ENCODE measurements at regions not wholly inside any gene's neighbourhood (a gene's known extent, or its start where the extent isn't known, plus 50 kb on each side); places are given as distances from the start of the nearest gene placed in this dataset.

GRCh38 chr6:95294043-95294442 is 283.3 kb upstream of the MANEA start:
- no peaks in the 10 kb centered on the region for H3K9me3 Mint-ChIP-seq (ENCODE audit: unreplicated experiment)
- intact Hi-C loops (cut with micrococcal nuclease): no loop called here
- no peak overlapping the region for H3K4me3 Mint-ChIP-seq (ENCODE audit: unreplicated experiment)
- TF ChIP-seq, protein P1, sequence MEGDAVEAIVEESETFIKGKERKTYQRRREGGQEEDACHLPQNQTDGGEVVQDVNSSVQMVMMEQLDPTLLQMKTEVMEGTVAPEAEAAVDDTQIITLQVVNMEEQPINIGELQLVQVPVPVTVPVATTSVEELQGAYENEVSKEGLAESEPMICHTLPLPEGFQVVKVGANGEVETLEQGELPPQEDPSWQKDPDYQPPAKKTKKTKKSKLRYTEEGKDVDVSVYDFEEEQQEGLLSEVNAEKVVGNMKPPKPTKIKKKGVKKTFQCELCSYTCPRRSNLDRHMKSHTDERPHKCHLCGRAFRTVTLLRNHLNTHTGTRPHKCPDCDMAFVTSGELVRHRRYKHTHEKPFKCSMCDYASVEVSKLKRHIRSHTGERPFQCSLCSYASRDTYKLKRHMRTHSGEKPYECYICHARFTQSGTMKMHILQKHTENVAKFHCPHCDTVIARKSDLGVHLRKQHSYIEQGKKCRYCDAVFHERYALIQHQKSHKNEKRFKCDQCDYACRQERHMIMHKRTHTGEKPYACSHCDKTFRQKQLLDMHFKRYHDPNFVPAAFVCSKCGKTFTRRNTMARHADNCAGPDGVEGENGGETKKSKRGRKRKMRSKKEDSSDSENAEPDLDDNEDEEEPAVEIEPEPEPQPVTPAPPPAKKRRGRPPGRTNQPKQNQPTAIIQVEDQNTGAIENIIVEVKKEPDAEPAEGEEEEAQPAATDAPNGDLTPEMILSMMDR (IDR thresholded peaks at IDR 0.05; ENCODE audit: unreplicated experiment): no peak
- ChIA-PET POLR2A (no interaction called here), CTCF (interaction anchor here (1.0 kb wide), 1 partner anchor 12 kb away, joined by 3 read pairs; no protein-coding TSS in a partner anchor)
- peaks cover 54% of the 10 kb centered on the region for H3K27me3 Mint-ChIP-seq (ENCODE audit: insufficient read depth, unreplicated experiment)
- no peak overlapping the region for H3K27ac Mint-ChIP-seq (ENCODE audit: low read depth, unreplicated experiment)
- BruUV-seq (replicated peaks): no TSS peak
- H3K4me1 Mint-ChIP-seq (ENCODE audit: insufficient read depth, unreplicated experiment): no peaks in the 10 kb centered on the region
- no peak for DNase-seq (ENCODE audit: unreplicated experiment)
- H3K36me3 Mint-ChIP-seq (ENCODE audit: insufficient read depth, unreplicated experiment): no peaks in the 10 kb centered on the region

DNA sequence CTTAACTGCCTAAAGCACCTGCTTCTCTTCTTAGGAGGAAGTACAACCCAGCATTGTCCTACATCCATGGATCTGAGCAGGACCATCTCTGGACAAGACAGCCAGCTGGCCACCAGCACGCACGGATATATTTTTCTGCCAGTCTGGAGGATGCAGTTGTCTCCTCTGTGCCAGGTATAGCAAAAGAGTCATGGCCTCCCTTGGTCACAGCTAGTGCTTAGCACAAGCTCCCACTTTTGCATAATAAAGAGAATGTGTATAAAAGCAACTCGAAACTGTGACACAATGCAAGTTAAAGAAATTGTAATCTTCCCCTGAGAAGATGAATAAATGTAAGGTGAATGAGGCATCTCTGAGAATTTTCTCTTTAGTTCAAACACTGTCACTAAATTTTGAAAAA is 267.8 kb upstream of the MANEA start:
- H3K27me3 Mint-ChIP-seq (ENCODE audit: insufficient read depth, unreplicated experiment): peaks cover 65% of the 10 kb centered on the region
- TF ChIP-seq, protein P1 (IDR thresholded peaks at IDR 0.05; ENCODE audit: unreplicated experiment): no peak
- H3K4me1 Mint-ChIP-seq (ENCODE audit: insufficient read depth, unreplicated experiment): no peaks in the 10 kb centered on the region
- intact Hi-C loops (cut with micrococcal nuclease): no loop called here
- no peak overlapping the region for H3K4me3 Mint-ChIP-seq (ENCODE audit: unreplicated experiment)
- H3K36me3 Mint-ChIP-seq (ENCODE audit: insufficient read depth, unreplicated experiment): no peaks in the 10 kb centered on the region
- DNase-seq (ENCODE audit: unreplicated experiment): no peak
- ChIA-PET POLR2A (no interaction called here), CTCF (no interaction called here)
- no TSS peak for BruUV-seq (replicated peaks)
- no peaks in the 10 kb centered on the region for H3K9me3 Mint-ChIP-seq (ENCODE audit: unreplicated experiment)
- H3K27ac Mint-ChIP-seq (ENCODE audit: low read depth, unreplicated experiment): no peak overlapping the region

DNA sequence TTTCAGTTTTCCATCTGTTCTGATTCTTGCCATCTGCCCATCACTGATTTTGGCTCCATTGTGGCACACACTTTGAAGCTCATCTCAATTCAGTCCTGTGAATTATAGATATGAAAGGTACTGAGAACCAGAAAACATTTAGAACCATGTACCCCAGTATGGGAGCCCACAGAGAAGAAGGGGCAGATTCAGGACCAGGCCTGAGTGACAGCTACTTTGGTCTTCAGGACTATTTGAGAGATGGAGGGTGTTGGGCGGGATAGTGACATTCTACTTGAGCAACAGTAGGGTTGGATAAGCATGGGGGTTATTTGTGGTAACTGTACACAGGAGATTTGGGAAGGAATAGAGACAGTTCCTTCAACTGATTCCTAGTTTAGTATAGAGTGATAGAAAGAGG is 259.2 kb upstream of the MANEA start:
- Mint-ChIP-seq H3K4me3 (ENCODE audit: unreplicated experiment) (no peak overlapping the region), H3K27me3 (ENCODE audit: insufficient read depth, unreplicated experiment) (peaks cover 68% of the 10 kb centered on the region), H3K4me1 (ENCODE audit: insufficient read depth, unreplicated experiment) (no peaks in the 10 kb centered on the region), H3K36me3 (ENCODE audit: insufficient read depth, unreplicated experiment) (no peaks in the 10 kb centered on the region), H3K9me3 (ENCODE audit: unreplicated experiment) (no peaks in the 10 kb centered on the region), H3K27ac (ENCODE audit: low read depth, unreplicated experiment) (no peak overlapping the region)
- TF ChIP-seq, protein P1 (IDR thresholded peaks at IDR 0.05; ENCODE audit: unreplicated experiment): no peak
- ChIA-PET CTCF (no interaction called here), POLR2A (no interaction called here)
- no peak for DNase-seq (ENCODE audit: unreplicated experiment)
- BruUV-seq (replicated peaks): no TSS peak
- intact Hi-C loops (cut with micrococcal nuclease): no loop called here

- H3K27me3 Mint-ChIP-seq (ENCODE audit: insufficient read depth, unreplicated experiment): peaks cover 66% of the 10 kb centered on the region
- ChIA-PET CTCF (no interaction called here), POLR2A (no interaction called here)
- H3K36me3 Mint-ChIP-seq (ENCODE audit: insufficient read depth, unreplicated experiment): no peaks in the 10 kb centered on the region
- no peaks in the 10 kb centered on the region for H3K4me1 Mint-ChIP-seq (ENCODE audit: insufficient read depth, unreplicated experiment)
- no TSS peak for BruUV-seq (replicated peaks)
- TF ChIP-seq, protein P1 (IDR thresholded peaks at IDR 0.05; ENCODE audit: unreplicated experiment): no peak
- DNase-seq (ENCODE audit: unreplicated experiment): no peak
- intact Hi-C loops (cut with micrococcal nuclease): no loop called here
- H3K4me3 Mint-ChIP-seq (ENCODE audit: unreplicated experiment): no peak overlapping the region
- no peaks in the 10 kb centered on the region for H3K9me3 Mint-ChIP-seq (ENCODE audit: unreplicated experiment)
- no peak overlapping the region for H3K27ac Mint-ChIP-seq (ENCODE audit: low read depth, unreplicated experiment)
Observed at GRCh38 chr6:95321126-95321525, 256.2 kb upstream of the MANEA start.
